ENCODE measurements at regions not wholly inside any gene's neighbourhood (a gene's known extent, or its start where the extent isn't known, plus 50 kb on each side); places are given as distances from the start of the nearest gene placed in this dataset.

DNA sequence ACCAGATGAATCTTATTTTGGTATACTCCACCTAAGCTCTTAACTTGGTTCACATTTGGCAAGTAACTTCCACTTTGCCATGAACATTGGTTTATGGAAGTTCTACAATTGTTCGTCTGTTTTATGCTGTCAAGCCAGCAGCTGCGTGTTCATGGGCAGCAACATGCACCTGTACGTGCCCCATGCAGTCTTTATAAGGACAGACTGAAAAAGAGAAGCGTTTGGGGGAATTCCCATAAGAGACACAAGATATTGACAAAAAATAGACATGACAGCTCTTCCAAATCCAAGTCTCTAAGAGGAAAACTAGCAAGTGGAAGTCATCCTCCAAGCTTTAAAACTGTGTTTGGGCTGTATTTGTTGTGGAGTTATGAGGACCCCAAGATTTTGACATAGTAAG is 151.6 kb downstream of the SLC16A9 start:
- TF ChIP-seq POLR2AphosphoS5 (IDR thresholded peaks at IDR 0.05; ENCODE audit: low read depth, low read length), result no peak
- TF ChIP-seq, protein P1, sequence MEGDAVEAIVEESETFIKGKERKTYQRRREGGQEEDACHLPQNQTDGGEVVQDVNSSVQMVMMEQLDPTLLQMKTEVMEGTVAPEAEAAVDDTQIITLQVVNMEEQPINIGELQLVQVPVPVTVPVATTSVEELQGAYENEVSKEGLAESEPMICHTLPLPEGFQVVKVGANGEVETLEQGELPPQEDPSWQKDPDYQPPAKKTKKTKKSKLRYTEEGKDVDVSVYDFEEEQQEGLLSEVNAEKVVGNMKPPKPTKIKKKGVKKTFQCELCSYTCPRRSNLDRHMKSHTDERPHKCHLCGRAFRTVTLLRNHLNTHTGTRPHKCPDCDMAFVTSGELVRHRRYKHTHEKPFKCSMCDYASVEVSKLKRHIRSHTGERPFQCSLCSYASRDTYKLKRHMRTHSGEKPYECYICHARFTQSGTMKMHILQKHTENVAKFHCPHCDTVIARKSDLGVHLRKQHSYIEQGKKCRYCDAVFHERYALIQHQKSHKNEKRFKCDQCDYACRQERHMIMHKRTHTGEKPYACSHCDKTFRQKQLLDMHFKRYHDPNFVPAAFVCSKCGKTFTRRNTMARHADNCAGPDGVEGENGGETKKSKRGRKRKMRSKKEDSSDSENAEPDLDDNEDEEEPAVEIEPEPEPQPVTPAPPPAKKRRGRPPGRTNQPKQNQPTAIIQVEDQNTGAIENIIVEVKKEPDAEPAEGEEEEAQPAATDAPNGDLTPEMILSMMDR (IDR thresholded peaks at IDR 0.05), result no peak
- TF ChIP-seq TCF7L2 (IDR thresholded peaks at IDR 0.05; ENCODE audit: low read depth, low read length), result no peak
- TF ChIP-seq, protein P2, sequence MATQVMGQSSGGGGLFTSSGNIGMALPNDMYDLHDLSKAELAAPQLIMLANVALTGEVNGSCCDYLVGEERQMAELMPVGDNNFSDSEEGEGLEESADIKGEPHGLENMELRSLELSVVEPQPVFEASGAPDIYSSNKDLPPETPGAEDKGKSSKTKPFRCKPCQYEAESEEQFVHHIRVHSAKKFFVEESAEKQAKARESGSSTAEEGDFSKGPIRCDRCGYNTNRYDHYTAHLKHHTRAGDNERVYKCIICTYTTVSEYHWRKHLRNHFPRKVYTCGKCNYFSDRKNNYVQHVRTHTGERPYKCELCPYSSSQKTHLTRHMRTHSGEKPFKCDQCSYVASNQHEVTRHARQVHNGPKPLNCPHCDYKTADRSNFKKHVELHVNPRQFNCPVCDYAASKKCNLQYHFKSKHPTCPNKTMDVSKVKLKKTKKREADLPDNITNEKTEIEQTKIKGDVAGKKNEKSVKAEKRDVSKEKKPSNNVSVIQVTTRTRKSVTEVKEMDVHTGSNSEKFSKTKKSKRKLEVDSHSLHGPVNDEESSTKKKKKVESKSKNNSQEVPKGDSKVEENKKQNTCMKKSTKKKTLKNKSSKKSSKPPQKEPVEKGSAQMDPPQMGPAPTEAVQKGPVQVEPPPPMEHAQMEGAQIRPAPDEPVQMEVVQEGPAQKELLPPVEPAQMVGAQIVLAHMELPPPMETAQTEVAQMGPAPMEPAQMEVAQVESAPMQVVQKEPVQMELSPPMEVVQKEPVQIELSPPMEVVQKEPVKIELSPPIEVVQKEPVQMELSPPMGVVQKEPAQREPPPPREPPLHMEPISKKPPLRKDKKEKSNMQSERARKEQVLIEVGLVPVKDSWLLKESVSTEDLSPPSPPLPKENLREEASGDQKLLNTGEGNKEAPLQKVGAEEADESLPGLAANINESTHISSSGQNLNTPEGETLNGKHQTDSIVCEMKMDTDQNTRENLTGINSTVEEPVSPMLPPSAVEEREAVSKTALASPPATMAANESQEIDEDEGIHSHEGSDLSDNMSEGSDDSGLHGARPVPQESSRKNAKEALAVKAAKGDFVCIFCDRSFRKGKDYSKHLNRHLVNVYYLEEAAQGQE (IDR thresholded peaks at IDR 0.05; ENCODE audit: insufficient read depth in 1 of 2, low read depth in 2 of 2, low read length in 1 of 2), result no peak
- no peak for TF ChIP-seq SIN3A (IDR thresholded peaks at IDR 0.05; ENCODE audit: borderline replicate concordance, insufficient read depth, low read depth, low read length)

Data from Panc1 (cell line).